Kidney (tissue), 13 donors: ENCODE measurements at regions not wholly inside any gene's neighbourhood (a gene's known extent, or its start where the extent isn't known, plus 50 kb on each side); places are given as distances from the start of the nearest gene placed in this dataset.

ENCODE experiments used
- DNase-seq, 5 donors: peaks; one replicate each; pipeline ENCODE4 v3.0.0-alpha.2; 2013 to 2020
- FAIRE-seq: peaks from 2 replicates; lab custom pipeline; 2012; peaks lifted over from hg19 to GRCh38; lab: Jason Lieb, UNC
- H3K27ac ChIP-seq, 2 donors: one replicate each; pipeline ENCODE4 v1.7.0; 2013; ENCODE audit warnings: low read depth in 2 of 2, low read length in 2 of 2, inconsistent platforms in 1 of 2
- H3K27me3 ChIP-seq: one replicate; pipeline ENCODE4 v1.7.1; 2013; ENCODE audit warnings: low read length, inconsistent platforms; ENCODE audit not compliant: control insufficient read depth, insufficient read depth
- H3K36me3 ChIP-seq, 3 donors: one replicate each; pipeline versions ENCODE4 v1.7.0 to v1.7.1; 2013; ENCODE audit warnings: low read length in 3 of 3, control low read depth in 1 of 3, inconsistent platforms in 1 of 3; ENCODE audit not compliant: insufficient read depth in 3 of 3, control insufficient read depth in 2 of 3
- H3K4me1 ChIP-seq, 3 donors: one replicate each; pipeline versions ENCODE4 v1.7.0 to v1.7.1; 2013; ENCODE audit warnings: low read length in 3 of 3, inconsistent platforms in 1 of 3, low read depth in 1 of 3; ENCODE audit not compliant: control insufficient read depth in 2 of 3, insufficient read depth in 2 of 3
- H3K4me3 ChIP-seq, 3 donors: one replicate each; pipeline versions ENCODE4 v1.7.0 to v1.8.1; 2013; ENCODE audit warnings: low read length in 3 of 3, control low read depth in 1 of 3, inconsistent platforms in 1 of 3
- H3K9ac ChIP-seq, 3 donors: one replicate each; pipeline versions ENCODE4 v1.7.0 to v1.7.1; 2013; ENCODE audit warnings: low read length in 3 of 3, control low read depth in 1 of 3, inconsistent platforms in 1 of 3
- H3K9me3 ChIP-seq, 3 donors: one replicate each; pipeline versions ENCODE4 v1.7.0 to v1.7.1; 2013; ENCODE audit warnings: low read length in 3 of 3, control low read depth in 1 of 3, inconsistent platforms in 1 of 3; ENCODE audit not compliant: control insufficient read depth in 2 of 3, insufficient read depth in 1 of 3
- CTCF ChIP-seq: IDR thresholded peaks from 3 replicates; pipeline ENCODE4 v1.5.1; 2012; ENCODE audit warnings: mild to moderate bottlenecking, moderate library complexity, borderline replicate concordance; ENCODE audit not compliant: insufficient read depth; ENCODE audit errors: extremely low read depth
- intact Hi-C: fragments of 100-400 bp; cut with DNase I; formaldehyde crosslinking; loops from one replicate; pipeline ENCODE4 v1.11.1; 2022
- donor health status: control.
- donor health status: control.
- donor health status: control.
- donor health status: control.
- donor health status: control.
- donor health status: DM: yes; HTN: yes; CAD: no.
- donor health status: Normal renal cell carcinoma (clear cell type).

- H3K9ac ChIP-seq: no peak overlapping the region
- H3K27me3 ChIP-seq: no peaks in the 10 kb centered on the region
- H3K36me3 ChIP-seq: no peaks in the 10 kb centered on the region
- no peaks in the 10 kb centered on the region for H3K9me3 ChIP-seq
- H3K27ac ChIP-seq: no peak overlapping the region
- TF ChIP-seq CTCF: no peak
- peak in 2 of 5 donors; percentile 18 to 22 for DNase-seq
- no peak overlapping the region for H3K4me3 ChIP-seq
- intact Hi-C loops: no loop called here
- H3K4me1 ChIP-seq: no peaks in the 10 kb centered on the region
- FAIRE-seq: no peak
Measured at GRCh38 chr6:10205120-10205519, 209.8 kb downstream of the TFAP2A start.

- H3K36me3 ChIP-seq: no peaks in the 10 kb centered on the region
- no peaks in the 10 kb centered on the region for H3K4me1 ChIP-seq
- H3K4me3 ChIP-seq: no peak overlapping the region
- TF ChIP-seq CTCF: no peak
- FAIRE-seq: no peak
- no peaks in the 10 kb centered on the region for H3K9me3 ChIP-seq
- H3K27ac ChIP-seq: no peak overlapping the region
- no peak overlapping the region for H3K9ac ChIP-seq
- H3K27me3 ChIP-seq: no peaks in the 10 kb centered on the region
- DNase-seq: no peak
- intact Hi-C loops: no loop called here
Measured at GRCh38 chr6:10203651-10204050, 211.2 kb downstream of the TFAP2A start.

DNA sequence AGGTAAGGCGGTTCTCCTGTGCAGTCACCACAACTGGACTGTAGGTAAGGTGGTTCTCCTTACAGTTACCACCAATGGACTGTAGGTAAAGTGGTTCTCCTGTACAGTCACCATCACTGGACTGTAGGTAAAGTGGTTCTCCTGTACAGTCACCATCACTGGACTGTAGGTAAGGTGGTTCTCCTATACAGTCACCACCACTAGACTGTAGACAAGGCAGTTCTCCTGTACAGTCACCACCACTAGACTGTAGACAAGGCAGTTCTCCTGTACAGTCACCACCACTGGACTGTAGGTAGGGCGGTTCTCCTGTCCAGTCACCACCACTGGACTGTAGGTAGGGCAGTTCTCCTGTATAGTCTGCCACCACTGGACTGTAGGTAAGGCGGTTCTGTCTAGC lies 212.3 kb downstream of the TFAP2A start:
- H3K9ac ChIP-seq: no peak overlapping the region
- no peak overlapping the region for H3K4me3 ChIP-seq
- no peaks in the 10 kb centered on the region for H3K9me3 ChIP-seq
- H3K27ac ChIP-seq: no peak overlapping the region
- H3K4me1 ChIP-seq: no peaks in the 10 kb centered on the region
- intact Hi-C loops: no loop called here
- DNase-seq (no peak), FAIRE-seq (no peak)
- no peaks in the 10 kb centered on the region for H3K27me3 ChIP-seq
- no peaks in the 10 kb centered on the region for H3K36me3 ChIP-seq
- no peak for TF ChIP-seq CTCF
